Ovary (tissue), 7 donors: ENCODE measurements at regions not wholly inside any gene's neighbourhood (a gene's known extent, or its start where the extent isn't known, plus 50 kb on each side); places are given as distances from the start of the nearest gene placed in this dataset.

Experiments
- DNase-seq, 5 donors: peaks; one replicate each; pipeline ENCODE4 v3.0.0-alpha.2; 2019 to 2020
- H3K27ac ChIP-seq, 2 donors: fragments of 200-600 bp; one replicate each; pipeline versions ENCODE4 v1.5.1 to v1.8.0; 2019 to 2022
- H3K27me3 ChIP-seq: fragments of 200-600 bp; one replicate; pipeline ENCODE4 v1.8.0; 2022
- H3K36me3 ChIP-seq: fragments of 200-600 bp; sonication (generic); one replicate; pipeline ENCODE4 v1.5.1; 2019
- H3K4me1 ChIP-seq: one replicate; pipeline ENCODE4 v1.8.1; 2013; ENCODE audit warnings: mild to moderate bottlenecking, moderate library complexity; ENCODE audit not compliant: insufficient read depth
- H3K4me3 ChIP-seq: fragments of 200-600 bp; sonication (generic); one replicate; pipeline ENCODE4 v1.5.1; 2017
- H3K9me3 ChIP-seq, 2 donors: fragments of 200-600 bp in 1 of 2; sonication (generic) in 1 of 2; one replicate each; pipeline versions ENCODE4 v1.5.1 to v1.8.1; 2013 to 2019; ENCODE audit warnings: mild to moderate bottlenecking in 1 of 2, moderate library complexity in 1 of 2
- EP300 ChIP-seq: sonication (generic); formaldehyde crosslinking; IDR thresholded peaks from one replicate; pipeline ENCODE4 v1.6.1; 2017; ENCODE audit warnings: antibody characterized with exemption
- POLR2A ChIP-seq: fragments of 450-650 bp; IDR thresholded peaks from one replicate; pipeline ENCODE4 v1.6.1; 2017; ENCODE audit warnings: antibody characterized with exemption, mild to moderate bottlenecking, moderate library complexity
- WGBS, 3 donors: extraction: QIAGEN DNeasy Blood & Tissue Kit in 1 of 3; methylation state at CpG; one replicate each; pipeline versions ENCODE4 v1.1.5 to v1.1.7; 2013 to 2017; 5-methylcytosine and 5-hydroxymethylcytosine counted together
- intact Hi-C, 4 donors: fragments of 100-400 bp; cut with DNase I; formaldehyde crosslinking; loops; one replicate each; pipeline versions ENCODE4 v1.11.0 to v1.15.1; 2022 to 2023
- TF ChIP-seq, protein P1 (sequence below), 3 donors: fragments of 450-650 bp in 2 of 3; fragments of 200-600 bp in 1 of 3; IDR thresholded peaks; one replicate each; pipeline versions ENCODE4 v1.5.1 to v1.8.0; 2016 to 2022; ENCODE audit warnings: antibody characterized with exemption in 3 of 3, mild to moderate bottlenecking in 1 of 3
- donor health status: DM: no; HTN: no; CAD: no; lungs with moderate emphysema.
- donor health status: DM: no; HTN: no; CAD: no.
- donor health status: Bipolar disorder and iron deficiency.
- donor health status: DM: no; HTN: no; CAD: no.
- donor health status: DM: yes; HTN: yes; CAD: no.

DNA sequence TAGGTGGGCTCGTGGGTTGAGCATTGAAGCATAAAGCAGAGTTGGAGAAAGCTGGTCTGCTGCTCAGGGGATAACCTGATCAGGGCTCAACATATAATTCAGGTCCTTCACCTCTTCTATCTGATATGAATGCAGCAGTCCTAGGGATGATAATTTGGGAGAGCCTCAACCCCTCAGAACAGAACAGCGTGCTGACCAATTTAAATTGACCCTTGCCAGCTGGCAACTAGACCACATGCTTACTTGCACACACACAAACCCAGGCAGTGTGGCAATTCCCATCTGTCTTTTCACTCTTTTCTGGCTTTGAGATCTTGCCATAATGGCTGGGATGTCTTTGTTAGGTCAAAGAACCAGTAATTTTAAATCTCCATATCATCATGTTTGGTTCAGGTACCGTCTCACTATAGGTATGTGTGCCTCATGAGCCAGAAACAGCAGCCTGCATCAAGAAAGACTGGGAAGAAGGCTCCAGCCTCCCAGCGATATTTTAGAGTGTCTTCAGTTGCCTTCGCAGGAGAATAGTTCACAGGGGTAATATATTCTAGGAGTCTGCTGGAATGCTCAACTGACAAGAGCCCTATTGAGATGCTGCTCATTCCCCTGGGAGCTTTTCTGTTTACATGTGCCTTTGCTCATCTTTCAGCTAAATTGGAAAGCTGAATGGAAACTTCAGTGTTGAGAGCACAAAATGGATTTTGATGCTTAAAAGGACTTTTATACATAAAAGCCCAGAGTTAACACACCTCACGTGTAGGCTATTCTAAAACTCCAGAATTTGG is 497.6 kb downstream of the RASEF start:
- H3K9me3 ChIP-seq: peaks cover 0 to 6% of the 10 kb centered on the region in 2 donors
- no peaks in the 10 kb centered on the region for H3K36me3 ChIP-seq
- TF ChIP-seq EP300 (no peak), POLR2A (no peak)
- TF ChIP-seq, protein P1, sequence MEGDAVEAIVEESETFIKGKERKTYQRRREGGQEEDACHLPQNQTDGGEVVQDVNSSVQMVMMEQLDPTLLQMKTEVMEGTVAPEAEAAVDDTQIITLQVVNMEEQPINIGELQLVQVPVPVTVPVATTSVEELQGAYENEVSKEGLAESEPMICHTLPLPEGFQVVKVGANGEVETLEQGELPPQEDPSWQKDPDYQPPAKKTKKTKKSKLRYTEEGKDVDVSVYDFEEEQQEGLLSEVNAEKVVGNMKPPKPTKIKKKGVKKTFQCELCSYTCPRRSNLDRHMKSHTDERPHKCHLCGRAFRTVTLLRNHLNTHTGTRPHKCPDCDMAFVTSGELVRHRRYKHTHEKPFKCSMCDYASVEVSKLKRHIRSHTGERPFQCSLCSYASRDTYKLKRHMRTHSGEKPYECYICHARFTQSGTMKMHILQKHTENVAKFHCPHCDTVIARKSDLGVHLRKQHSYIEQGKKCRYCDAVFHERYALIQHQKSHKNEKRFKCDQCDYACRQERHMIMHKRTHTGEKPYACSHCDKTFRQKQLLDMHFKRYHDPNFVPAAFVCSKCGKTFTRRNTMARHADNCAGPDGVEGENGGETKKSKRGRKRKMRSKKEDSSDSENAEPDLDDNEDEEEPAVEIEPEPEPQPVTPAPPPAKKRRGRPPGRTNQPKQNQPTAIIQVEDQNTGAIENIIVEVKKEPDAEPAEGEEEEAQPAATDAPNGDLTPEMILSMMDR (IDR thresholded peaks at IDR 0.05): no peak
- WGBS, 3 donors: 39 to 66% (median 58%) methylated on average over 6 of the region's 6 CpGs
- intact Hi-C loops: no loop called here
- H3K27me3 ChIP-seq: no peaks in the 10 kb centered on the region
- H3K4me3 ChIP-seq: no peak overlapping the region
- DNase-seq: no peak
- no peak overlapping the region for H3K27ac ChIP-seq
- H3K4me1 ChIP-seq: no peaks in the 10 kb centered on the region

- no peak for TF ChIP-seq POLR2A
- TF ChIP-seq EP300: no peak
- TF ChIP-seq, protein P1 (IDR thresholded peaks at IDR 0.05): no peak
- 82 to 92% (median 91%) methylated on average over 3 of the region's 3 CpGs for WGBS, 3 donors
- intact Hi-C loops: no loop called here
- no peak overlapping the region for H3K27ac ChIP-seq
- no peak for DNase-seq
- no peaks in the 10 kb centered on the region for H3K36me3 ChIP-seq
- H3K27me3 ChIP-seq: no peaks in the 10 kb centered on the region
- H3K4me1 ChIP-seq: no peaks in the 10 kb centered on the region
- H3K4me3 ChIP-seq: no peak overlapping the region
- H3K9me3 ChIP-seq: no peaks in the 10 kb centered on the region
Observed at GRCh38 chr9:82567953-82568352, 495.0 kb downstream of the RASEF start.

DNA sequence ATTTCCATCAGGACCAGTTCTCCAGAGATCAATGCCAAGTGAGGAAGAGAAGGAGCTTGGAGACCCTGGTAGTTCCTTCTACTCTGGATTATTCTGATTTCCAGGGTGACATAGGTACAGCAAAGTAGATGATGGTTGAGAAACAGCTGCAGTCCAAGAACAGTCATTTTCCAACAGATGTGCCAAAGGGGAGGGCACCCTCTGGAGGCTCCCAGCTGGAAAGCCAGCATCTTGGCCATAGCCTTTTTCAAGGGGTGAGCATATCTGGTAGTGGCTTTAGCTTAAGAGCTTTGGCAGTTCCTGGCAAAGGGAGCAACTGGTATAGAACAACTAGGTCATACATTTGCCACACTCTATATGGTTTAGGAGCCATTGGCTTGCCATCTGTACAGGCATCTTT is 492.7 kb downstream of the RASEF start:
- TF ChIP-seq EP300 (no peak), POLR2A (no peak)
- TF ChIP-seq, protein P1 (IDR thresholded peaks at IDR 0.05): no peak
- Histone ChIP-seq H3K4me3 (no peak overlapping the region), H3K36me3 (no peaks in the 10 kb centered on the region), H3K9me3 (no peaks in the 10 kb centered on the region), H3K27me3 (no peaks in the 10 kb centered on the region), H3K27ac (no peak overlapping the region), H3K4me1 (no peaks in the 10 kb centered on the region)
- no peak for DNase-seq
- intact Hi-C loops: no loop called here

DNA sequence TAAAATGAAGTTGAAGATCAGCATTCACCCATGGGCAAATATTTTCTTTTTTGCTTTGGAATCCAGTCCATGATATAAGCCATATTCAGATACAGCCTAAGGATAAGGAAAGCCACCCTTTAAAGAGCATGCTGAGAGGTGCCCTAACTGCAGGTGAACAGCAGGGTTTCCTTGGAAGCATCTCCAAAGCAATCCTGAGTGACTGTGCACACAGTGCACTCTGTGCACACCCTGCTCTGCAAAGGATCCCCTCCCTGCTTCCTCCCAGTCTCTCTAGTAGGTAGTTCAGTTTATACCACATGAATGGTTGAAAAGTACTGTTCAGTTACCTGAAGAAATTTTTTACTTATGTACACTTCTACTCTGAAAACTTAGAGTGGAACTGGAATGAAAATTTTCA is 491.4 kb downstream of the RASEF start:
- TF ChIP-seq EP300 (no peak), POLR2A (no peak)
- TF ChIP-seq, protein P1 (IDR thresholded peaks at IDR 0.05): no peak
- Histone ChIP-seq H3K27ac (no peak overlapping the region), H3K9me3 (no peaks in the 10 kb centered on the region), H3K36me3 (no peaks in the 10 kb centered on the region), H3K4me1 (no peaks in the 10 kb centered on the region), H3K4me3 (no peak overlapping the region), H3K27me3 (no peaks in the 10 kb centered on the region)
- no peak for DNase-seq
- intact Hi-C loops: no loop called here
